ENCODE measurements at regions not wholly inside any gene's neighbourhood (a gene's known extent, or its start where the extent isn't known, plus 50 kb on each side); places are given as distances from the start of the nearest gene placed in this dataset.

- no peak overlapping the region for H3K4me3 ChIP-seq (ENCODE audit: low read depth, low read length)
- no peak for TF ChIP-seq CTCF (IDR thresholded peaks at IDR 0.05; ENCODE audit: borderline replicate concordance, insufficient read depth, low read depth, low read length)
Observed at GRCh38 chr2:172333978-172334330, 93.4 kb upstream of the ITGA6 start.

- no peak overlapping the region for H3K4me3 ChIP-seq (ENCODE audit: low read depth, low read length)
- TF ChIP-seq CTCF (IDR thresholded peaks at IDR 0.05; ENCODE audit: borderline replicate concordance, insufficient read depth, low read depth, low read length) = no peak
Observed at GRCh38 chr2:172334988-172335387, 92.4 kb upstream of the ITGA6 start.

GRCh38 chr2:172335736-172336135 lies 91.7 kb upstream of the ITGA6 start:
- TF ChIP-seq CTCF (IDR thresholded peaks at IDR 0.05; ENCODE audit: borderline replicate concordance, insufficient read depth, low read depth, low read length) = no peak

GRCh38 chr2:172336681-172337080 lies 90.7 kb upstream of the ITGA6 start:
- no peak for TF ChIP-seq CTCF (IDR thresholded peaks at IDR 0.05; ENCODE audit: borderline replicate concordance, insufficient read depth, low read depth, low read length)
- no peak overlapping the region for H3K4me3 ChIP-seq (ENCODE audit: low read depth, low read length)

More at GRCh38 chr2:172335736-172336135, 91.7 kb upstream of the ITGA6 start:
- H3K4me3 ChIP-seq (ENCODE audit: low read depth, low read length) = no peak overlapping the region

- H3K4me3 ChIP-seq (ENCODE audit: low read depth, low read length) = no peak overlapping the region
- no peak for TF ChIP-seq CTCF (IDR thresholded peaks at IDR 0.05; ENCODE audit: borderline replicate concordance, insufficient read depth, low read depth, low read length)
Observed at GRCh38 chr2:172339371-172340010, 87.9 kb upstream of the ITGA6 start.

GRCh38 chr2:172340394-172340793 lies 87.0 kb upstream of the ITGA6 start:
- H3K4me3 ChIP-seq (ENCODE audit: low read depth, low read length) = no peak overlapping the region
- no peak for TF ChIP-seq CTCF (IDR thresholded peaks at IDR 0.05; ENCODE audit: borderline replicate concordance, insufficient read depth, low read depth, low read length)

GRCh38 chr2:172342078-172342477 lies 85.3 kb upstream of the ITGA6 start:
- H3K4me3 ChIP-seq (ENCODE audit: low read depth, low read length) = no peak overlapping the region
- TF ChIP-seq CTCF (IDR thresholded peaks at IDR 0.05; ENCODE audit: borderline replicate concordance, insufficient read depth, low read depth, low read length) = no peak

Measured in GM12875 (cell line).